ENCODE measurements at regions not wholly inside any gene's neighbourhood (a gene's known extent, or its start where the extent isn't known, plus 50 kb on each side); places are given as distances from the start of the nearest gene placed in this dataset.

DNA sequence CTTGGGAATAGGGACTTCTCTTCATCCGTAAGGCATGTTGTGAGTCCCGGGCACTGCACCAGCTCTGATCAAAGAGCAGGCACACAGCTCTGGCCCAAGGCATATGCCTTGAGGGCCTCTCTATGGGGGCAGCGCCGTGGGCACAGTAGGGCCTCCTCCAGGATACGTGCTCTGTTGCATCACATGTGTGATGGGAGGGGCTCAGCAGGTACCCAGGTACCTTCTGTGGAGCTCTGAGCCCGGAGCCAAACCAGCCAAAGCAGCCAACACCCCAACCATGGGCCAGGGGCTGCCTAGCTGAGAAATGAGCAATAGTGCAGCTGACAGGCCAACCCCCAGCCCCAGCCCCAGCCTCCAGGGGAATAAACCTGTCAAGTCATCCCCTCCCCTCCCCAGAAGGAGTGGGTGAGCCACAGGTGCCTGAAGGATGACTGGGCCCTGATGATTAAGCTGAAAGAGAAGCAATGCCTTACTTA, 79.7 kb upstream of the SHISAL1 start:
- H3K27me3 ChIP-seq (ENCODE audit: control insufficient read depth, insufficient read depth, low read length) = no peaks in the 10 kb centered on the region
- H3K4me1 ChIP-seq (ENCODE audit: control insufficient read depth, insufficient read depth, low read length) = no peaks in the 10 kb centered on the region
- no peaks in the 10 kb centered on the region for H3K36me3 ChIP-seq (ENCODE audit: control insufficient read depth, insufficient read depth, low read length)
- no peak overlapping the region for H3K27ac ChIP-seq (ENCODE audit: low read length)
- H3K4me3 ChIP-seq (ENCODE audit: low read length) = no peak overlapping the region
- DNase-seq = no peak
- H3K9me3 ChIP-seq (ENCODE audit: control insufficient read depth, low read depth, low read length) = no peaks in the 10 kb centered on the region
- WGBS (ENCODE audit: insufficient coverage, low lambda C conversion rate) = no CpG with 5 or more reads among the region's 6 CpGs

DNA sequence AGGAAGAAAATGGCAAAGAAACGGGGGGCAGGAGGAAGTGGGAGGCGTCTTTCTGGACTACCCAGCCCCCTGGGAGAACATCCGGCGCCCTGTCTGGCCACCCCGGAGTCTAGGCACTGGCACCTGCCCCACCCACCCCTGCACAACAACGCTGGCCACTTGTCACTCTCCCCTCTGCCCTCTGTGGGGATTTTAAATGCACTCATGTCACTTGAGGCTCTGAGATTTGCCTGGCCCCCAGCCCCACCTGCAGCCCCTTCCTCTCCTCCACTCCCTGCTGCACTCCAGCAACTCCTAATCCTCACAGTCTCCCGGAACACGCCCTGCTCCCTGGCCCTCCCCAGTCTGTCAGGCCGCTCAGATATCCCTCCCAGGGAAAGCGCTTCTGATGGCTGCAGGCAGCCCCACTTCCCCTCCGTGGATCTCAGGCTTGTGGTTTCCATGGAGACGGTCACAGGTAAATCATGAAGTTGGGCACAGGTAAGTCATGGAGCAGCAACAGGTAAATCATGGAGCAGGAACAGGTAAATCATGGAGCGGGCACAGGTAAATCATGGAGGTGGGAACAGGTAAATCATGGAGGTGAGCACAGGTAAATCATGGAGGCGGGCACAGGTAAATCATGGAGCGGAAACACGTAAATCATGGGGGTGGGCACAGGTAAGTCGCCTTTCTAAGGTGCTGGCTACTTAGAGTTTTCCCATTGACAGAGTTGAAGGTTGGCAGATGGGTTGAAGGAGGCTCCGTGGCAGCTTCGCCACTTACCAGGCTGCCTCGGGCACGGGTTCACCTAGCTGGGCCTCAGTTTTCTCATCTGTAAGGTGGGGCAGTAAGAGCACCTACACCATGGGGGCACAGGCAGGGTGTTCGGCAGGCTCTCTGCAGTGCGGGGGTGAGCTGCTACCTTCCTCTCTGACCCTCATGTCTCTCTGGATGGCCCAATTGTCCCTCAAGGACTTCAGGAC, 79.0 kb upstream of the SHISAL1 start:
- Histone ChIP-seq H3K36me3 (ENCODE audit: control insufficient read depth, insufficient read depth, low read length) (no peaks in the 10 kb centered on the region), H3K27ac (ENCODE audit: low read length) (no peak overlapping the region), H3K9me3 (ENCODE audit: control insufficient read depth, low read depth, low read length) (no peaks in the 10 kb centered on the region), H3K4me1 (ENCODE audit: control insufficient read depth, insufficient read depth, low read length) (no peaks in the 10 kb centered on the region), H3K27me3 (ENCODE audit: control insufficient read depth, insufficient read depth, low read length) (no peaks in the 10 kb centered on the region), H3K4me3 (ENCODE audit: low read length) (no peak overlapping the region)
- no peak for DNase-seq
- 83% methylated on average over 1 of the region's 23 CpGs for WGBS (ENCODE audit: insufficient coverage, low lambda C conversion rate)

- Histone ChIP-seq H3K36me3 (ENCODE audit: control insufficient read depth, insufficient read depth, low read length) (no peaks in the 10 kb centered on the region), H3K9me3 (ENCODE audit: control insufficient read depth, low read depth, low read length) (no peaks in the 10 kb centered on the region), H3K4me3 (ENCODE audit: low read length) (no peak overlapping the region), H3K4me1 (ENCODE audit: control insufficient read depth, insufficient read depth, low read length) (no peaks in the 10 kb centered on the region), H3K27ac (ENCODE audit: low read length) (no peak overlapping the region), H3K27me3 (ENCODE audit: control insufficient read depth, insufficient read depth, low read length) (no peaks in the 10 kb centered on the region)
- no peak for DNase-seq
- WGBS (ENCODE audit: insufficient coverage, low lambda C conversion rate) = no CpG with 5 or more reads among the region's 6 CpGs
These were observed 78.3 kb upstream of the SHISAL1 start for GRCh38 chr22:44391015-44391414.

DNA sequence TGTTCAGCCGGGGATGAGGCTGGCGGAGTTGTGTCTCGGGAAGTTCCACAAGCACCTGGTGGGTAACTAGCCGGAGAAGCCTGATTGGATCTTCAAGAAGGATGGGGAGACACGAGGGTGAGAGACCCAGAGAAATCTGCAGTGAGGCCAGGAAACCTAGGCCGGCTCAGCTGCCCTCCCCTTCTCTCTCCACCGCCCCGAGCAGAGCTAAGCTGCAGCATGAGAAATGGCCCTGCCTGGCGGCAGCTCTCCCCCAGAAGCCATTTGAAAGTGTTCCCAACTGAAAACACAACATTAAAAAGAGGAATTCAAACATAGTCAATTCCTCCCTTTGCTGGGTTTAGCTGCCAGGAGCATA, 77.8 kb upstream of the SHISAL1 start:
- no CpG with 5 or more reads among the region's 9 CpGs for WGBS (ENCODE audit: insufficient coverage, low lambda C conversion rate)

GRCh38 chr22:44389926-44390612, 77.3 kb upstream of the SHISAL1 start:
- Histone ChIP-seq H3K4me1 (ENCODE audit: control insufficient read depth, insufficient read depth, low read length) (no peaks in the 10 kb centered on the region), H3K27me3 (ENCODE audit: control insufficient read depth, insufficient read depth, low read length) (no peaks in the 10 kb centered on the region), H3K27ac (ENCODE audit: low read length) (no peak overlapping the region), H3K4me3 (ENCODE audit: low read length) (no peak overlapping the region), H3K36me3 (ENCODE audit: control insufficient read depth, insufficient read depth, low read length) (no peaks in the 10 kb centered on the region), H3K9me3 (ENCODE audit: control insufficient read depth, low read depth, low read length) (no peaks in the 10 kb centered on the region)
- DNase-seq = no peak
- WGBS (ENCODE audit: insufficient coverage, low lambda C conversion rate) = no CpG with 5 or more reads among the region's 5 CpGs

More for the DNA sequence above, 77.8 kb upstream of the SHISAL1 start:
- Histone ChIP-seq H3K9me3 (ENCODE audit: control insufficient read depth, low read depth, low read length) (no peaks in the 10 kb centered on the region), H3K36me3 (ENCODE audit: control insufficient read depth, insufficient read depth, low read length) (no peaks in the 10 kb centered on the region), H3K4me1 (ENCODE audit: control insufficient read depth, insufficient read depth, low read length) (no peaks in the 10 kb centered on the region), H3K27ac (ENCODE audit: low read length) (no peak overlapping the region), H3K4me3 (ENCODE audit: low read length) (no peak overlapping the region), H3K27me3 (ENCODE audit: control insufficient read depth, insufficient read depth, low read length) (no peaks in the 10 kb centered on the region)
- DNase-seq = no peak

DNA sequence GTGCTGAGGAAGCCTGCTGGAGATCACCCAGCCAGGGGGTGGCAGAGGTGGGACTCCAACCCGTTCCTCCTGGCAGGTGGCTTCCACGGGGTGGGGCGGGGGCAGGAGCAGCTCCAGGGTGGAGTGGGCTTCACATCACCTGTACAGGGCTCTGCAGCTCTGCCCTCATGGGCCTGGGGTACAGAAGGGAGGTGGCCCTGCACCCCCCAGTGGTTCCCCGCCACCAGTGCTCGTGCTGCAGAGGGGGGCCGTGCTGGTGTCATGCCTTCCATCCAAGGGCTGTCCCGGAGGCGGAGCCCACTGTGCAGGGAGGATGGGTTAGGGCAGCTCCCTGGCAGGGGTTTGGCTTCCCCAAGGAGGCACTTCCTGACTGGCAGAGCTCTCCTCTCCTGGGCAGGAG, 76.4 kb upstream of the SHISAL1 start:
- Histone ChIP-seq H3K27me3 (ENCODE audit: control insufficient read depth, insufficient read depth, low read length) (no peaks in the 10 kb centered on the region), H3K9me3 (ENCODE audit: control insufficient read depth, low read depth, low read length) (no peaks in the 10 kb centered on the region), H3K4me3 (ENCODE audit: low read length) (no peak overlapping the region), H3K27ac (ENCODE audit: low read length) (no peak overlapping the region), H3K4me1 (ENCODE audit: control insufficient read depth, insufficient read depth, low read length) (no peaks in the 10 kb centered on the region), H3K36me3 (ENCODE audit: control insufficient read depth, insufficient read depth, low read length) (no peaks in the 10 kb centered on the region)
- DNase-seq = no peak
- WGBS (ENCODE audit: insufficient coverage, low lambda C conversion rate) = no CpG with 5 or more reads among the region's 8 CpGs

- Histone ChIP-seq H3K4me1 (ENCODE audit: control insufficient read depth, insufficient read depth, low read length) (no peaks in the 10 kb centered on the region), H3K9me3 (ENCODE audit: control insufficient read depth, low read depth, low read length) (no peaks in the 10 kb centered on the region), H3K27me3 (ENCODE audit: control insufficient read depth, insufficient read depth, low read length) (peaks cover 5% of the 10 kb centered on the region), H3K4me3 (ENCODE audit: low read length) (no peak overlapping the region), H3K36me3 (ENCODE audit: control insufficient read depth, insufficient read depth, low read length) (no peaks in the 10 kb centered on the region), H3K27ac (ENCODE audit: low read length) (no peak overlapping the region)
- 80% methylated on average over 2 of the region's 10 CpGs for WGBS (ENCODE audit: insufficient coverage, low lambda C conversion rate)
- no peak for DNase-seq
These were observed 74.7 kb upstream of the SHISAL1 start for GRCh38 chr22:44387486-44387885.

- Histone ChIP-seq H3K27me3 (ENCODE audit: control insufficient read depth, insufficient read depth, low read length) (peaks cover 7% of the 10 kb centered on the region), H3K27ac (ENCODE audit: low read length) (no peak overlapping the region), H3K9me3 (ENCODE audit: control insufficient read depth, low read depth, low read length) (no peaks in the 10 kb centered on the region), H3K4me3 (ENCODE audit: low read length) (no peak overlapping the region), H3K4me1 (ENCODE audit: control insufficient read depth, insufficient read depth, low read length) (no peaks in the 10 kb centered on the region), H3K36me3 (ENCODE audit: control insufficient read depth, insufficient read depth, low read length) (no peaks in the 10 kb centered on the region)
- DNase-seq = no peak
- no CpG with 5 or more reads among the region's 20 CpGs for WGBS (ENCODE audit: insufficient coverage, low lambda C conversion rate)
These were observed 73.8 kb upstream of the SHISAL1 start for GRCh38 chr22:44386386-44387035.

GRCh38 chr22:44385781-44386180, 73.0 kb upstream of the SHISAL1 start:
- DNase-seq = no peak
- no peak overlapping the region for H3K4me3 ChIP-seq (ENCODE audit: low read length)
- H3K27me3 ChIP-seq (ENCODE audit: control insufficient read depth, insufficient read depth, low read length) = peaks cover 7% of the 10 kb centered on the region
- H3K36me3 ChIP-seq (ENCODE audit: control insufficient read depth, insufficient read depth, low read length) = no peaks in the 10 kb centered on the region
- H3K27ac ChIP-seq (ENCODE audit: low read length) = no peak overlapping the region
- no peaks in the 10 kb centered on the region for H3K9me3 ChIP-seq (ENCODE audit: control insufficient read depth, low read depth, low read length)
- no CpG with 5 or more reads among the region's 12 CpGs for WGBS (ENCODE audit: insufficient coverage, low lambda C conversion rate)
- H3K4me1 ChIP-seq (ENCODE audit: control insufficient read depth, insufficient read depth, low read length) = no peaks in the 10 kb centered on the region

- DNase-seq = no peak
- H3K27ac ChIP-seq (ENCODE audit: low read length) = no peak overlapping the region
- H3K9me3 ChIP-seq (ENCODE audit: control insufficient read depth, low read depth, low read length) = no peaks in the 10 kb centered on the region
- no peak overlapping the region for H3K4me3 ChIP-seq (ENCODE audit: low read length)
- no peaks in the 10 kb centered on the region for H3K4me1 ChIP-seq (ENCODE audit: control insufficient read depth, insufficient read depth, low read length)
- H3K36me3 ChIP-seq (ENCODE audit: control insufficient read depth, insufficient read depth, low read length) = no peaks in the 10 kb centered on the region
- WGBS (ENCODE audit: insufficient coverage, low lambda C conversion rate) = 95% methylated on average over 3 of the region's 14 CpGs
- H3K27me3 ChIP-seq (ENCODE audit: control insufficient read depth, insufficient read depth, low read length) = peaks cover 7% of the 10 kb centered on the region
These were observed 72.5 kb upstream of the SHISAL1 start for GRCh38 chr22:44385296-44385610.

Measured in large intestine (tissue), 3 donors.